HepG2 (cell line): ENCODE measurements at regions not wholly inside any gene's neighbourhood (a gene's known extent, or its start where the extent isn't known, plus 50 kb on each side); places are given as distances from the start of the nearest gene placed in this dataset.

ENCODE experiments used
- ATF7 ChIP-seq, 2 experiments: fragments of 450-650 bp in 1 of 2; sonication (generic) in 1 of 2; formaldehyde crosslinking in 1 of 2; IDR thresholded peaks; 2 replicates each; pipeline versions ENCODE4 v1.4.0 to v1.6.1; 2016 to 2020; ENCODE audit warnings: antibody characterized with exemption in 1 of 2, mild to moderate bottlenecking in 1 of 2, missing genetic modification reagents in 1 of 2
- ELF4 ChIP-seq: sonication (generic); formaldehyde crosslinking; IDR thresholded peaks from 2 replicates; pipeline ENCODE4 v1.5.0; 2020; ENCODE audit warnings: missing genetic modification reagents, mild to moderate bottlenecking, moderate library complexity, borderline replicate concordance
- KLF15 ChIP-seq: sonication (generic); formaldehyde crosslinking; IDR thresholded peaks from 2 replicates; pipeline ENCODE4 v1.8.1; 2023; ENCODE audit warnings: borderline replicate concordance, mild to moderate bottlenecking, inconsistent platforms, missing genetic modification reagents, mixed read lengths
- MEIS1 ChIP-seq: sonication (generic); formaldehyde crosslinking; IDR thresholded peaks from 2 replicates; pipeline ENCODE4 v1.9.0; 2021; ENCODE audit warnings: mild to moderate bottlenecking, missing genetic modification reagents, moderate library complexity, borderline replicate concordance
- NFE2L1 ChIP-seq: sonication (generic); formaldehyde crosslinking; IDR thresholded peaks from 2 replicates; pipeline ENCODE4 v1.4.0; 2020; ENCODE audit warnings: missing genetic modification reagents, mild to moderate bottlenecking, borderline replicate concordance
- NONO ChIP-seq, 2 experiments: fragments of 450-650 bp in 1 of 2; sonication (generic) in 1 of 2; formaldehyde crosslinking in 1 of 2; IDR thresholded peaks in 1 of 2; conservative IDR thresholded peaks in 1 of 2; 2 replicates each; pipeline versions ENCODE4 v1.6.1 to v1.8.0; 2017 to 2022; ENCODE audit warnings: mild to moderate bottlenecking in 1 of 2, missing genetic modification reagents in 1 of 2, moderate library complexity in 1 of 2
- RBAK ChIP-seq: sonication (generic); formaldehyde crosslinking; IDR thresholded peaks from 2 replicates; pipeline ENCODE4 v1.5.1; 2020; ENCODE audit warnings: mild to moderate bottlenecking, missing genetic modification reagents
- SUZ12 ChIP-seq: fragments of 150-350 bp; IDR thresholded peaks from 2 replicates; pipeline ENCODE4 v1.6.1; 2014; ENCODE audit warnings: low read depth, low read length
- ZNF724P ChIP-seq: sonication (generic); formaldehyde crosslinking; IDR thresholded peaks from 2 replicates; pipeline ENCODE4 v1.8.0; 2022; ENCODE audit warnings: missing genetic modification reagents, borderline replicate concordance
- ZNF75D ChIP-seq: sonication (generic); formaldehyde crosslinking; IDR thresholded peaks from 2 replicates; pipeline ENCODE4 v1.8.1; 2023; ENCODE audit warnings: missing genetic modification reagents, mild to moderate bottlenecking, borderline replicate concordance
- ZNF788 ChIP-seq: sonication (generic); formaldehyde crosslinking; IDR thresholded peaks from 2 replicates; pipeline ENCODE4 v1.5.0; 2020; ENCODE audit warnings: mild to moderate bottlenecking, missing genetic modification reagents, borderline replicate concordance
- TF ChIP-seq, protein P1 (sequence below): sonication (generic); formaldehyde crosslinking; IDR thresholded peaks from 2 replicates; pipeline ENCODE4 v1.4.0; 2020; ENCODE audit warnings: missing genetic modification reagents, borderline replicate concordance
- TF ChIP-seq, protein P2 (sequence below): IDR thresholded peaks from 2 replicates; pipeline ENCODE4 v1.6.1; 2016; ENCODE audit warnings: low read depth, control low read depth

DNA sequence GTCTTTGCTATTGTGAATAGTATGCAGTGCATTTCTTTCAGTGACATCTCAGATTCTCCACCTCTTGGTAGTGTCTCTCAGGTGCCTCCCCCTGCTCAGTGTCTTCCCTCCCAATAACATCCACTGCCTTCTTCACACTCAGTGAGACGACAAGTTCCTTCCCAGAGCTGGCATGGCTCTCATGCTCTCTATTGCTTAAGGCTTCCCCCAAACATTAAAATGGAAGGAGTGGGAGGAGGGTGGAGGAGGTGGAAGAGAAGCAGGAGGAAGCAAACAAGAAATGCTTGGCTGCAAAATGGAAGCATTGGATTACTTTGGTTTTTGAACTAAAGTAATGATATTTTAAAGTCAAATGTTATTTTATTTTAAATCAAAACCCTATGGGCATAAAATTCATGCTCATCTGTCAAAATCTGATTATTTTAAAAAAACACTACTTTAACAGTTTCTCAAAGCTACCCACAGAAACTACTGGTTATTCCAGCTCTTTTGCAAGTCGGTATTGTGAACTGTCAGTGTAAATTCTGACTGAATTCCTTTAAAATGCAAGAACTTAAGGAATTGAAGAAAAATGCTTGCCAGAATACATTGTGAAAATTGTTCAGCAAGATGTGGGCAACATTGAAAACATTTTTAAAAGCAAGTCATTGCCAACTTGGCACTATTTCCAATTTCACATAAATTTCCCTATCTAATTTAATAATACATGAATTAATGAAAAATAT lies 727.6 kb upstream of the ARGLU1 start (continued):
- TF ChIP-seq, protein P1, sequence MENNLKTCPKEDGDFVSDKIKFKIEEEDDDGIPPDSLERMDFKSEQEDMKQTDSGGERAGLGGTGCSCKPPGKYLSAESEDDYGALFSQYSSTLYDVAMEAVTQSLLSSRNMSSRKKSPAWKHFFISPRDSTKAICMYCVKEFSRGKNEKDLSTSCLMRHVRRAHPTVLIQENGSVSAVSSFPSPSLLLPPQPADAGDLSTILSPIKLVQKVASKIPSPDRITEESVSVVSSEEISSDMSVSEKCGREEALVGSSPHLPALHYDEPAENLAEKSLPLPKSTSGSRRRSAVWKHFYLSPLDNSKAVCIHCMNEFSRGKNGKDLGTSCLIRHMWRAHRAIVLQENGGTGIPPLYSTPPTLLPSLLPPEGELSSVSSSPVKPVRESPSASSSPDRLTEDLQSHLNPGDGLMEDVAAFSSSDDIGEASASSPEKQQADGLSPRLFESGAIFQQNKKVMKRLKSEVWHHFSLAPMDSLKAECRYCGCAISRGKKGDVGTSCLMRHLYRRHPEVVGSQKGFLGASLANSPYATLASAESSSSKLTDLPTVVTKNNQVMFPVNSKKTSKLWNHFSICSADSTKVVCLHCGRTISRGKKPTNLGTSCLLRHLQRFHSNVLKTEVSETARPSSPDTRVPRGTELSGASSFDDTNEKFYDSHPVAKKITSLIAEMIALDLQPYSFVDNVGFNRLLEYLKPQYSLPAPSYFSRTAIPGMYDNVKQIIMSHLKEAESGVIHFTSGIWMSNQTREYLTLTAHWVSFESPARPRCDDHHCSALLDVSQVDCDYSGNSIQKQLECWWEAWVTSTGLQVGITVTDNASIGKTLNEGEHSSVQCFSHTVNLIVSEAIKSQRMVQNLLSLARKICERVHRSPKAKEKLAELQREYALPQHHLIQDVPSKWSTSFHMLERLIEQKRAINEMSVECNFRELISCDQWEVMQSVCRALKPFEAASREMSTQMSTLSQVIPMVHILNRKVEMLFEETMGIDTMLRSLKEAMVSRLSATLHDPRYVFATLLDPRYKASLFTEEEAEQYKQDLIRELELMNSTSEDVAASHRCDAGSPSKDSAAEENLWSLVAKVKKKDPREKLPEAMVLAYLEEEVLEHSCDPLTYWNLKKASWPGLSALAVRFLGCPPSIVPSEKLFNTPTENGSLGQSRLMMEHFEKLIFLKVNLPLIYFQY (CRISPR knock-in tag) = no peak
- TF ChIP-seq MEIS1 (CRISPR knock-in tag) (no peak), KLF15 (CRISPR knock-in tag) (no peak), ELF4 (no peak), RBAK (no peak), NONO (IDR thresholded peaks at IDR 0.05) (no peak), NONO (CRISPR knock-in tag; conservative IDR thresholded peaks at IDR 0.05) (no peak), NFE2L1 (no peak), ZNF788 (CRISPR knock-in tag) (no peak), ATF7 (IDR thresholded peaks at IDR 0.05) (no peak), ATF7 (CRISPR knock-in tag; IDR thresholded peaks at IDR 0.05) (no peak), SUZ12 (no peak), ZNF75D (no peak), ZNF724P (CRISPR knock-in tag) (no peak)
- TF ChIP-seq, protein P2, sequence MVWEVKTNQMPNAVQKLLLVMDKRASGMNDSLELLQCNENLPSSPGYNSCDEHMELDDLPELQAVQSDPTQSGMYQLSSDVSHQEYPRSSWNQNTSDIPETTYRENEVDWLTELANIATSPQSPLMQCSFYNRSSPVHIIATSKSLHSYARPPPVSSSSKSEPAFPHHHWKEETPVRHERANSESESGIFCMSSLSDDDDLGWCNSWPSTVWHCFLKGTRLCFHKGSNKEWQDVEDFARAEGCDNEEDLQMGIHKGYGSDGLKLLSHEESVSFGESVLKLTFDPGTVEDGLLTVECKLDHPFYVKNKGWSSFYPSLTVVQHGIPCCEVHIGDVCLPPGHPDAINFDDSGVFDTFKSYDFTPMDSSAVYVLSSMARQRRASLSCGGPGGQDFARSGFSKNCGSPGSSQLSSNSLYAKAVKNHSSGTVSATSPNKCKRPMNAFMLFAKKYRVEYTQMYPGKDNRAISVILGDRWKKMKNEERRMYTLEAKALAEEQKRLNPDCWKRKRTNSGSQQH (CRISPR knock-in tag) = no peak
- TF ChIP-seq, all 625 proteins: peak for 0
